CD4-positive, alpha-beta T cell (primary cell): ENCODE measurements at regions not wholly inside any gene's neighbourhood (a gene's known extent, or its start where the extent isn't known, plus 50 kb on each side); places are given as distances from the start of the nearest gene placed in this dataset.

Experiments used
- ATAC-seq: fragments of 200-7000 bp; cut with Tn5 transposase; one replicate; pipeline ENCODE4 v1.10.0; 2022; ENCODE audit warnings: mild to moderate bottlenecking; ENCODE audit not compliant: poor library complexity
- CTCF ChIA-PET: fragments of 350-600 bp; sonication (Branson Sonifier 250); formaldehyde crosslinking; loops from one replicate; lab custom pipeline; 2021; ENCODE audit warnings: antibody characterized with exemption, inconsistent platforms; lab: Charles Lee
- POLR2A ChIA-PET: fragments of 350-600 bp; sonication (Branson Sonifier 250); formaldehyde crosslinking; loops from one replicate; lab custom pipeline; 2021; ENCODE audit warnings: antibody characterized with exemption, inconsistent platforms; lab: Charles Lee
- DNase-seq, 14 experiments: peaks; one replicate each; pipeline ENCODE4 v3.0.0-alpha.2; 2013 to 2020; ENCODE audit warnings: mixed read lengths in 2 of 14
- H3K27ac ChIP-seq, 2 donors: one replicate each; pipeline versions ENCODE4 v1.5.1 to v1.7.0; 2013; ENCODE audit warnings: low read length in 2 of 2, low read depth in 1 of 2, mild to moderate bottlenecking in 1 of 2
- H3K27me3 ChIP-seq, 2 experiments: 1 replicate in 1 of 2; 2 replicates in 1 of 2; pipeline versions ENCODE4 v1.6.1 to v1.7.0; 2013; ENCODE audit warnings: low read length in 2 of 2, control low read depth in 1 of 2, mild to moderate bottlenecking in 1 of 2, moderate library complexity in 1 of 2; ENCODE audit not compliant: insufficient read depth in 2 of 2, control insufficient read depth in 1 of 2
- H3K36me3 ChIP-seq: one replicate; pipeline ENCODE4 v1.6.1; 2013; ENCODE audit warnings: low read length, control low read depth; ENCODE audit not compliant: insufficient read depth
- H3K4me1 ChIP-seq: one replicate; pipeline ENCODE4 v1.6.1; 2013; ENCODE audit warnings: low read length, control low read depth; ENCODE audit not compliant: insufficient read depth
- H3K4me3 ChIP-seq: one replicate; pipeline ENCODE4 v1.5.1; 2013; ENCODE audit warnings: mild to moderate bottlenecking, low read length, moderate library complexity
- H3K9me3 ChIP-seq, 2 experiments: 1 replicate in 1 of 2; 2 replicates in 1 of 2; pipeline versions ENCODE4 v1.6.1 to v1.7.0; 2013; ENCODE audit warnings: low read length in 2 of 2, mild to moderate bottlenecking in 2 of 2, control low read depth in 1 of 2, moderate library complexity in 1 of 2; ENCODE audit not compliant: control insufficient read depth in 1 of 2, insufficient read depth in 1 of 2
- H3K27ac Mint-ChIP-seq: one replicate; pipeline ENCODE4 v1.8.0; 2020; ENCODE audit warnings: mixed read lengths
- H3K27me3 Mint-ChIP-seq: one replicate; pipeline ENCODE4 v1.8.0; 2021; ENCODE audit warnings: mixed read lengths
- H3K36me3 Mint-ChIP-seq: one replicate; pipeline ENCODE4 v1.8.0; 2021; ENCODE audit warnings: low read depth, mixed read lengths
- H3K4me1 Mint-ChIP-seq: one replicate; pipeline ENCODE4 v1.8.0; 2021; ENCODE audit warnings: low read depth, mixed read lengths
- H3K4me3 Mint-ChIP-seq: one replicate; pipeline ENCODE4 v1.8.0; 2020; ENCODE audit warnings: mild to moderate bottlenecking, mixed read lengths
- H3K9me3 Mint-ChIP-seq: one replicate; pipeline ENCODE4 v1.8.0; 2020; ENCODE audit warnings: mixed read lengths
- intact Hi-C, 2 experiments: fragments of 100-400 bp; cut with DNase I in 1 of 2; cut with micrococcal nuclease in 1 of 2; formaldehyde crosslinking; loops; one replicate each; pipeline versions ENCODE4 v1.15.1 to v1.9.0; 2023 to 2025; cut with DNase I, micrococcal nuclease
- TF ChIP-seq, protein P1 (sequence below): fragments of 200-600 bp; IDR thresholded peaks from one replicate; pipeline ENCODE4 v1.8.0; 2022; ENCODE audit warnings: antibody characterized with exemption, mild to moderate bottlenecking

GRCh38 chr13:97630725-97631124 lies 196.8 kb downstream of the RAP2A start:
- Histone ChIP-seq H3K9me3 (peaks cover 0 to 8% of the 10 kb centered on the region in 2 experiments), H3K4me1 (no peaks in the 10 kb centered on the region), H3K27ac (no peak overlapping the region), H3K27me3 (peaks cover 2 to 4% of the 10 kb centered on the region in 2 experiments), H3K4me3 (no peak overlapping the region), H3K36me3 (no peaks in the 10 kb centered on the region)
- no peak for ATAC-seq
- H3K4me3 Mint-ChIP-seq: no peak overlapping the region
- no peak overlapping the region for H3K27ac Mint-ChIP-seq
- POLR2A ChIA-PET: no interaction called here
- TF ChIP-seq, protein P1, sequence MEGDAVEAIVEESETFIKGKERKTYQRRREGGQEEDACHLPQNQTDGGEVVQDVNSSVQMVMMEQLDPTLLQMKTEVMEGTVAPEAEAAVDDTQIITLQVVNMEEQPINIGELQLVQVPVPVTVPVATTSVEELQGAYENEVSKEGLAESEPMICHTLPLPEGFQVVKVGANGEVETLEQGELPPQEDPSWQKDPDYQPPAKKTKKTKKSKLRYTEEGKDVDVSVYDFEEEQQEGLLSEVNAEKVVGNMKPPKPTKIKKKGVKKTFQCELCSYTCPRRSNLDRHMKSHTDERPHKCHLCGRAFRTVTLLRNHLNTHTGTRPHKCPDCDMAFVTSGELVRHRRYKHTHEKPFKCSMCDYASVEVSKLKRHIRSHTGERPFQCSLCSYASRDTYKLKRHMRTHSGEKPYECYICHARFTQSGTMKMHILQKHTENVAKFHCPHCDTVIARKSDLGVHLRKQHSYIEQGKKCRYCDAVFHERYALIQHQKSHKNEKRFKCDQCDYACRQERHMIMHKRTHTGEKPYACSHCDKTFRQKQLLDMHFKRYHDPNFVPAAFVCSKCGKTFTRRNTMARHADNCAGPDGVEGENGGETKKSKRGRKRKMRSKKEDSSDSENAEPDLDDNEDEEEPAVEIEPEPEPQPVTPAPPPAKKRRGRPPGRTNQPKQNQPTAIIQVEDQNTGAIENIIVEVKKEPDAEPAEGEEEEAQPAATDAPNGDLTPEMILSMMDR: no peak
- peaks cover 10% of the 10 kb centered on the region for H3K9me3 Mint-ChIP-seq
- CTCF ChIA-PET: no interaction called here
- DNase-seq: no peak
- no peaks in the 10 kb centered on the region for H3K36me3 Mint-ChIP-seq
- H3K27me3 Mint-ChIP-seq: peaks cover 12% of the 10 kb centered on the region
- no peaks in the 10 kb centered on the region for H3K4me1 Mint-ChIP-seq
- intact Hi-C loops: no loop called here

GRCh38 chr13:97631158-97631557 lies 197.2 kb downstream of the RAP2A start:
- no peaks in the 10 kb centered on the region for H3K4me1 Mint-ChIP-seq

GRCh38 chr13:97639236-97639635 lies 205.3 kb downstream of the RAP2A start:
- H3K4me3 ChIP-seq: no peak overlapping the region
- DNase-seq (no peak), ATAC-seq (no peak)
- H3K4me1 Mint-ChIP-seq: no peaks in the 10 kb centered on the region
- TF ChIP-seq, protein P1: no peak
- H3K27me3 ChIP-seq: no peaks in the 10 kb centered on the region
- no peaks in the 10 kb centered on the region for H3K36me3 ChIP-seq
- no peak overlapping the region for H3K27ac ChIP-seq
- no peaks in the 10 kb centered on the region for H3K9me3 ChIP-seq
- no peak overlapping the region for H3K27ac Mint-ChIP-seq
- no peak overlapping the region for H3K4me3 Mint-ChIP-seq
- ChIA-PET POLR2A (no interaction called here), CTCF (no interaction called here)
- intact Hi-C loops: no loop called here
- no peaks in the 10 kb centered on the region for H3K36me3 Mint-ChIP-seq
- peaks cover 6% of the 10 kb centered on the region for H3K27me3 Mint-ChIP-seq
- no peaks in the 10 kb centered on the region for H3K4me1 ChIP-seq
- H3K9me3 Mint-ChIP-seq: no peaks in the 10 kb centered on the region

More at GRCh38 chr13:97631158-97631557, 197.2 kb downstream of the RAP2A start:
- ATAC-seq (no peak), DNase-seq (no peak)
- intact Hi-C loops: no loop called here
- Mint-ChIP-seq H3K9me3 (peaks cover 10% of the 10 kb centered on the region), H3K27ac (no peak overlapping the region), H3K27me3 (peaks cover 12% of the 10 kb centered on the region), H3K4me3 (no peak overlapping the region), H3K36me3 (no peaks in the 10 kb centered on the region)
- ChIA-PET POLR2A (no interaction called here), CTCF (no interaction called here)
- peaks cover 0 to 8% of the 10 kb centered on the region in 2 experiments for H3K9me3 ChIP-seq
- no peaks in the 10 kb centered on the region for H3K36me3 ChIP-seq
- no peaks in the 10 kb centered on the region for H3K4me1 ChIP-seq
- H3K4me3 ChIP-seq: no peak overlapping the region
- no peak overlapping the region for H3K27ac ChIP-seq
- H3K27me3 ChIP-seq: peaks cover 2 to 4% of the 10 kb centered on the region in 2 experiments
- TF ChIP-seq, protein P1: no peak
